Osteoblast (primary cell): ENCODE measurements at regions not wholly inside any gene's neighbourhood (a gene's known extent, or its start where the extent isn't known, plus 50 kb on each side); places are given as distances from the start of the nearest gene placed in this dataset.

Experiments used
- DNase-seq: peaks from one replicate; pipeline ENCODE4 v3.0.0; 2011; ENCODE audit warnings: low spot score, mixed read lengths; ENCODE audit not compliant: insufficient read length; ENCODE audit errors: missing footprints
- H2AFZ ChIP-seq: 2 replicates; pipeline ENCODE4 v1.6.0; 2011; ENCODE audit warnings: mild to moderate bottlenecking, low read length
- H3K27ac ChIP-seq: 2 replicates; pipeline ENCODE4 v1.5.1; 2011; ENCODE audit warnings: mild to moderate bottlenecking, low read depth, low read length, moderate library complexity
- H3K27me3 ChIP-seq: 2 replicates; pipeline ENCODE4 v1.6.0; 2012; ENCODE audit warnings: mild to moderate bottlenecking, control low read depth, inconsistent platforms, low read length, moderate library complexity; ENCODE audit not compliant: insufficient read depth
- H3K36me3 ChIP-seq: 2 replicates; pipeline ENCODE4 v1.5.1; 2011; ENCODE audit warnings: mild to moderate bottlenecking, low read length, control low read depth, moderate library complexity; ENCODE audit not compliant: insufficient read depth
- H3K4me1 ChIP-seq: 2 replicates; pipeline ENCODE4 v1.5.1; 2011; ENCODE audit warnings: mild to moderate bottlenecking, low read length, control low read depth, moderate library complexity; ENCODE audit not compliant: insufficient read depth
- H3K4me2 ChIP-seq: 2 replicates; pipeline ENCODE4 v1.6.0; 2011; ENCODE audit warnings: mild to moderate bottlenecking, low read length; ENCODE audit not compliant: insufficient read depth
- H3K4me3 ChIP-seq: fragments of 200-600 bp; sonication (generic); 3 replicates; pipeline ENCODE4 v1.5.1; 2012; ENCODE audit warnings: mild to moderate bottlenecking, low read length, inconsistent platforms; ENCODE audit not compliant: insufficient read depth
- H3K79me2 ChIP-seq: 2 replicates; pipeline ENCODE4 v1.6.0; 2012; ENCODE audit warnings: mild to moderate bottlenecking, low read length, control low read depth, inconsistent platforms; ENCODE audit not compliant: insufficient read depth
- H3K9me3 ChIP-seq: 2 replicates; pipeline ENCODE4 v1.5.1; 2011; ENCODE audit warnings: low read depth, low read length, control low read depth
- H4K20me1 ChIP-seq: 2 replicates; pipeline ENCODE4 v1.6.0; 2012; ENCODE audit warnings: mild to moderate bottlenecking, low read length, control low read depth; ENCODE audit not compliant: insufficient read depth
- CTCF ChIP-seq: IDR thresholded peaks from 2 replicates; pipeline ENCODE4 v1.5.1; 2011; ENCODE audit warnings: mild to moderate bottlenecking, low read depth, low read length, moderate library complexity; ENCODE audit errors: extremely low read depth

GRCh38 chr12:132407451-132407961 lies 78.1 kb upstream of the GALNT9 start:
- Histone ChIP-seq H3K9me3 (no peaks in the 10 kb centered on the region), H3K79me2 (no peaks in the 10 kb centered on the region), H3K27ac (no peak overlapping the region), H3K4me1 (no peaks in the 10 kb centered on the region), H3K27me3 (peaks cover 3% of the 10 kb centered on the region), H2AFZ (no peak overlapping the region), H3K4me3 (no peak overlapping the region), H3K36me3 (no peaks in the 10 kb centered on the region), H3K4me2 (no peak overlapping the region), H4K20me1 (no peaks in the 10 kb centered on the region)
- DNase-seq, result no peak
- no peak for TF ChIP-seq CTCF

DNA sequence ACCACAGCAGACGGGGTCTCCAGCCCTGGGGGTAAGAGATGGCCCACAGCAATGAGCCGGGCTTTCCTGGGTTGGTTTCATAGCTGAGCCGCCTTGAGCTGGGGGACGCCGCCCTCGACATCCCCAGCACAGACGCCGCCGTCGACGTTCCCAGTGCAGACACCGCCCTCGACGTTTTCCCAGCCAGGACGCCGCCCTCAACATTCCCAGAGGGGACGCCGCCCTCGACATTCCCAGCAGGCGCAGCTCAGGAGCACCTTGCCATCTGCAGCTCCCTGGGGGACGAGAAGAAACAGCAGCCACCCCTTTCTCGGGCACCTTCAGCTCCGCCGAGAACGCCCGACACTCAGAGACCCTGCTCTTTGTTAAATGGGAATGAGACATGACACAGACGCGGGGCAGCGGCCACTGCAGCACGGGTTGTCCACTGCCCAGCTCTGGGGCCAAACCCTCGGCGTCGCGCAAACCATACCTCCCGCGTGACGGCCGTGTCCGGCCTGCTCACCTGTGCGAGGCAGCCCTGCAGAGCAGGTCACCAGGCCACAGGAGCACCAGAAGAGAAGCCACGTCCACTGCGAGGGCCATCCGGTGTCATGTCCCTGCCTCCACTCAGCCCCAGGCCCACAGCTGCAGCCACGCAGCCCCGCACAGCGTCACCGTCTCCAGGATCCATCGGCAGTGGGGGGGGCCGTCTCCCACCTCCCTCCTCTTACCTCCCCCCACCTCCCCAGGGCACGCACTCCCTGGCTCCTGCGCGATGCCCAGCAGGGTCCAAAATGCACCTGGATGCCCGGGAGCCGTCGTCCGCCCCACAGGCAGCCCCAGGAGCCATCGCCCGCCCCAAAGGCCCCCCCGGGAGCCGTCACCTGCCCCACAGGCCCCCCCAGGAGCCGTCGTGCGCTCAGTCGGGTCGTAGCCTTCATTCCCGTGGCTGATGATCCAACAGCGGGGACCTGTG lies 77.4 kb upstream of the GALNT9 start:
- H3K4me2 ChIP-seq, result no peak overlapping the region

GRCh38 chr12:132405742-132406251 lies 76.4 kb upstream of the GALNT9 start:
- Histone ChIP-seq H3K79me2 (no peaks in the 10 kb centered on the region), H4K20me1 (no peaks in the 10 kb centered on the region), H3K27me3 (peaks cover 6% of the 10 kb centered on the region), H2AFZ (no peak overlapping the region), H3K4me1 (no peaks in the 10 kb centered on the region), H3K4me2 (no peak overlapping the region), H3K9me3 (no peaks in the 10 kb centered on the region), H3K27ac (no peak overlapping the region), H3K4me3 (no peak overlapping the region), H3K36me3 (no peaks in the 10 kb centered on the region)
- TF ChIP-seq CTCF, result no peak
- no peak for DNase-seq

More for the DNA sequence above, 77.4 kb upstream of the GALNT9 start:
- Histone ChIP-seq H2AFZ (no peak overlapping the region), H3K79me2 (no peaks in the 10 kb centered on the region), H3K9me3 (no peaks in the 10 kb centered on the region), H3K27me3 (peaks cover 3% of the 10 kb centered on the region), H3K4me1 (no peaks in the 10 kb centered on the region), H4K20me1 (no peaks in the 10 kb centered on the region), H3K4me3 (no peak overlapping the region), H3K36me3 (no peaks in the 10 kb centered on the region), H3K27ac (no peak overlapping the region)
- no peak for DNase-seq
- no peak for TF ChIP-seq CTCF

- Histone ChIP-seq H3K27me3 (peaks cover 11% of the 10 kb centered on the region), H3K4me3 (no peak overlapping the region), H3K4me1 (no peaks in the 10 kb centered on the region), H3K79me2 (no peaks in the 10 kb centered on the region), H3K9me3 (no peaks in the 10 kb centered on the region), H3K36me3 (no peaks in the 10 kb centered on the region), H3K4me2 (no peak overlapping the region), H4K20me1 (no peaks in the 10 kb centered on the region), H3K27ac (no peak overlapping the region), H2AFZ (no peak overlapping the region)
- DNase-seq, result no peak
- TF ChIP-seq CTCF, result no peak
These were observed 75.8 kb upstream of the GALNT9 start for GRCh38 chr12:132404951-132405741.
